Subcutaneous abdominal adipose tissue (tissue), 5 donors: ENCODE measurements at regions not wholly inside any gene's neighbourhood (a gene's known extent, or its start where the extent isn't known, plus 50 kb on each side); places are given as distances from the start of the nearest gene placed in this dataset.

Source experiments
- H3K27ac ChIP-seq: one replicate; pipeline ENCODE4 v1.7.0; 2013; ENCODE audit warnings: low read depth, mild to moderate bottlenecking, inconsistent platforms, low read length, moderate library complexity
- H3K27me3 ChIP-seq, 5 donors: one replicate each; pipeline ENCODE4 v1.7.0; 2013; ENCODE audit warnings: low read length in 5 of 5, inconsistent platforms in 1 of 5; ENCODE audit not compliant: control insufficient read depth in 5 of 5, insufficient read depth in 4 of 5
- H3K36me3 ChIP-seq, 5 donors: one replicate each; pipeline ENCODE4 v1.7.0; 2013; ENCODE audit warnings: low read length in 5 of 5; ENCODE audit not compliant: control insufficient read depth in 5 of 5, insufficient read depth in 5 of 5
- H3K4me1 ChIP-seq, 5 donors: one replicate each; pipeline ENCODE4 v1.7.0; 2013; ENCODE audit warnings: low read length in 5 of 5, mild to moderate bottlenecking in 3 of 5, moderate library complexity in 1 of 5; ENCODE audit not compliant: control insufficient read depth in 5 of 5, insufficient read depth in 5 of 5
- H3K4me3 ChIP-seq, 5 donors: one replicate each; pipeline ENCODE4 v1.7.0; 2013; ENCODE audit warnings: low read length in 5 of 5, low read depth in 1 of 5
- H3K9ac ChIP-seq, 5 donors: one replicate each; pipeline ENCODE4 v1.7.0; 2013; ENCODE audit warnings: low read length in 5 of 5, mild to moderate bottlenecking in 4 of 5, moderate library complexity in 3 of 5
- H3K9me3 ChIP-seq, 5 donors: one replicate each; pipeline ENCODE4 v1.7.0; 2013; ENCODE audit warnings: low read length in 5 of 5; ENCODE audit not compliant: control insufficient read depth in 5 of 5
- donor health status: healthy.
- donor health status: healthy.
- donor health status: healthy.
- donor health status: healthy.
- donor health status: healthy.

GRCh38 chr6:138716971-138717665, 56.5 kb upstream of the CCDC28A start:
- H3K27ac ChIP-seq, result no peak overlapping the region
- no peak overlapping the region for H3K4me3 ChIP-seq
- H3K27me3 ChIP-seq, result no peaks in the 10 kb centered on the region
- H3K9ac ChIP-seq, result no peak overlapping the region
- peaks cover 0 to 6% (median 4%) of the 10 kb centered on the region in 5 donors for H3K9me3 ChIP-seq
- no peaks in the 10 kb centered on the region for H3K36me3 ChIP-seq
- peaks cover 0 to 12% (median 7%) of the 10 kb centered on the region in 5 donors for H3K4me1 ChIP-seq

- no peaks in the 10 kb centered on the region for H3K27me3 ChIP-seq
- peaks cover 0 to 6% (median 0%) of the 10 kb centered on the region in 5 donors for H3K9me3 ChIP-seq
- no peaks in the 10 kb centered on the region for H3K36me3 ChIP-seq
- no peak overlapping the region for H3K4me3 ChIP-seq
- peaks cover 0 to 18% (median 15%) of the 10 kb centered on the region in 5 donors for H3K4me1 ChIP-seq
- H3K27ac ChIP-seq, result no peak overlapping the region
- no peak overlapping the region for H3K9ac ChIP-seq
Measured at GRCh38 chr6:138719011-138719635, 54.4 kb upstream of the CCDC28A start.

GRCh38 chr6:138719744-138720143, 53.8 kb upstream of the CCDC28A start:
- Histone ChIP-seq H3K9me3 (peaks cover 0 to under 1% (median 0%) of the 10 kb centered on the region in 5 donors), H3K4me1 (peaks cover 0 to 20% (median 15%) of the 10 kb centered on the region in 5 donors), H3K4me3 (no peak overlapping the region), H3K9ac (no peak overlapping the region), H3K27me3 (no peaks in the 10 kb centered on the region), H3K36me3 (no peaks in the 10 kb centered on the region), H3K27ac (no peak overlapping the region)

- no peak overlapping the region for H3K9ac ChIP-seq
- H3K4me3 ChIP-seq, result no peak overlapping the region
- H3K4me1 ChIP-seq, result peaks cover 0 to 31% (median 18%) of the 10 kb centered on the region in 5 donors
- no peak overlapping the region for H3K27ac ChIP-seq
- no peaks in the 10 kb centered on the region for H3K36me3 ChIP-seq
- no peaks in the 10 kb centered on the region for H3K27me3 ChIP-seq
- H3K9me3 ChIP-seq, result no peaks in the 10 kb centered on the region
Measured at GRCh38 chr6:138722425-138723371, 50.9 kb upstream of the CCDC28A start.
